Osteocyte (in vitro differentiated cells): ENCODE measurements at regions not wholly inside any gene's neighbourhood (a gene's known extent, or its start where the extent isn't known, plus 50 kb on each side); places are given as distances from the start of the nearest gene placed in this dataset.

Experiments used
- DNase-seq: peaks from one replicate; pipeline ENCODE4 v3.0.0; 2021; ENCODE audit warnings: mixed read lengths; ENCODE audit not compliant: unreplicated experiment; ENCODE audit errors: extremely low spot score
- H3K27ac Mint-ChIP-seq: one replicate; pipeline ENCODE4 v1.8.0; 2021; ENCODE audit warnings: mild to moderate bottlenecking, mixed read lengths; ENCODE audit not compliant: unreplicated experiment
- H3K27me3 Mint-ChIP-seq: one replicate; pipeline ENCODE4 v1.8.0; 2021; ENCODE audit warnings: mixed read lengths; ENCODE audit not compliant: unreplicated experiment
- H3K36me3 Mint-ChIP-seq: one replicate; pipeline ENCODE4 v1.8.0; 2021; ENCODE audit warnings: mixed read lengths; ENCODE audit not compliant: unreplicated experiment
- H3K4me1 Mint-ChIP-seq: one replicate; pipeline ENCODE4 v1.8.0; 2021; ENCODE audit warnings: mixed read lengths; ENCODE audit not compliant: unreplicated experiment
- H3K4me3 Mint-ChIP-seq: one replicate; pipeline ENCODE4 v1.8.0; 2021; ENCODE audit warnings: mild to moderate bottlenecking, moderate library complexity, mixed read lengths; ENCODE audit not compliant: unreplicated experiment
- H3K9me3 Mint-ChIP-seq: one replicate; pipeline ENCODE4 v1.8.0; 2021; ENCODE audit warnings: mixed read lengths; ENCODE audit not compliant: unreplicated experiment
- CTCF ChIP-seq: fragments of 200-600 bp; sonication (generic); IDR thresholded peaks from 2 replicates; pipeline ENCODE4 v1.5.0; 2021; ENCODE audit warnings: antibody characterized with exemption, mild to moderate bottlenecking, moderate library complexity

- TF ChIP-seq CTCF: no peak
- no peak overlapping the region for H3K27ac Mint-ChIP-seq
- no peaks in the 10 kb centered on the region for H3K36me3 Mint-ChIP-seq
- no peaks in the 10 kb centered on the region for H3K9me3 Mint-ChIP-seq
- no peaks in the 10 kb centered on the region for H3K4me1 Mint-ChIP-seq
- DNase-seq: no peak
- no peaks in the 10 kb centered on the region for H3K27me3 Mint-ChIP-seq
- no peak overlapping the region for H3K4me3 Mint-ChIP-seq
These were observed 437.8 kb downstream of the ZIC1 start for GRCh38 chr3:147846854-147847478.

GRCh38 chr3:147851062-147851461 is 441.9 kb downstream of the ZIC1 start:
- no peaks in the 10 kb centered on the region for H3K4me1 Mint-ChIP-seq
- peaks cover 4% of the 10 kb centered on the region for H3K9me3 Mint-ChIP-seq
- no peak for DNase-seq
- H3K27me3 Mint-ChIP-seq: no peaks in the 10 kb centered on the region
- peaks cover 3% of the 10 kb centered on the region for H3K36me3 Mint-ChIP-seq
- H3K27ac Mint-ChIP-seq: no peak overlapping the region
- no peak overlapping the region for H3K4me3 Mint-ChIP-seq
- TF ChIP-seq CTCF: no peak

- Mint-ChIP-seq H3K9me3 (peaks cover 12% of the 10 kb centered on the region), H3K4me3 (no peak overlapping the region), H3K27ac (no peak overlapping the region), H3K27me3 (no peaks in the 10 kb centered on the region), H3K4me1 (no peaks in the 10 kb centered on the region), H3K36me3 (peaks cover 3% of the 10 kb centered on the region)
- no peak for TF ChIP-seq CTCF
- DNase-seq: no peak
These were observed 445.4 kb downstream of the ZIC1 start for GRCh38 chr3:147854542-147854941.

- Mint-ChIP-seq H3K9me3 (peaks cover 19% of the 10 kb centered on the region), H3K4me1 (peaks cover 4% of the 10 kb centered on the region), H3K36me3 (no peaks in the 10 kb centered on the region), H3K4me3 (no peak overlapping the region), H3K27ac (no peak overlapping the region), H3K27me3 (no peaks in the 10 kb centered on the region)
- DNase-seq: no peak
- no peak for TF ChIP-seq CTCF
These were observed 455.7 kb downstream of the ZIC1 start for GRCh38 chr3:147864754-147865354.

- H3K27ac Mint-ChIP-seq: no peak overlapping the region
- H3K4me3 Mint-ChIP-seq: no peak overlapping the region
- no peak for DNase-seq
- no peaks in the 10 kb centered on the region for H3K27me3 Mint-ChIP-seq
- peaks cover 4% of the 10 kb centered on the region for H3K4me1 Mint-ChIP-seq
- no peak for TF ChIP-seq CTCF
- no peaks in the 10 kb centered on the region for H3K36me3 Mint-ChIP-seq
- H3K9me3 Mint-ChIP-seq: peaks cover 19% of the 10 kb centered on the region
These were observed 457.4 kb downstream of the ZIC1 start for GRCh38 chr3:147866561-147866960.
